ENCODE measurements at regions not wholly inside any gene's neighbourhood (a gene's known extent, or its start where the extent isn't known, plus 50 kb on each side); places are given as distances from the start of the nearest gene placed in this dataset.

DNA sequence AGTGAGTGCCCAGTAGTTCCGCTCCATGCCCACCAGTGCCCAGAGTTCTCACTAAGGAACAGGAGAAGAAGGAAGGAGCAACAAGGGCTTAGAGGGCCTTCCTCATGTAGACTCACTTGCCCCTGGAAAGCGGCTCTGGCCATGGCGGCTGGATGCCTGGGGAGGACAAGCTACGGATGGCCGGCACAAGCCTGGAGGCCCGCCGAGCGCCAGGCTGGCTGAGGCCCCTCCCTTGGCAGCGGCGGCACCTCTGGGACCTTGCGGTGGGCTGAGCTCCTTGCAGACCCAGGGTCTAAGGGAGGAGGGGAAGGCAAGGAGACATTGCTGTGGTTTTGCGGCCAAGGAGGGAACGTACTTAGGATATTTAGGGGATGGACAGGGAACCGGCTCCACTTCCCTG lies 160.1 kb downstream of the SALL1 start:
- TF ChIP-seq, protein P1, sequence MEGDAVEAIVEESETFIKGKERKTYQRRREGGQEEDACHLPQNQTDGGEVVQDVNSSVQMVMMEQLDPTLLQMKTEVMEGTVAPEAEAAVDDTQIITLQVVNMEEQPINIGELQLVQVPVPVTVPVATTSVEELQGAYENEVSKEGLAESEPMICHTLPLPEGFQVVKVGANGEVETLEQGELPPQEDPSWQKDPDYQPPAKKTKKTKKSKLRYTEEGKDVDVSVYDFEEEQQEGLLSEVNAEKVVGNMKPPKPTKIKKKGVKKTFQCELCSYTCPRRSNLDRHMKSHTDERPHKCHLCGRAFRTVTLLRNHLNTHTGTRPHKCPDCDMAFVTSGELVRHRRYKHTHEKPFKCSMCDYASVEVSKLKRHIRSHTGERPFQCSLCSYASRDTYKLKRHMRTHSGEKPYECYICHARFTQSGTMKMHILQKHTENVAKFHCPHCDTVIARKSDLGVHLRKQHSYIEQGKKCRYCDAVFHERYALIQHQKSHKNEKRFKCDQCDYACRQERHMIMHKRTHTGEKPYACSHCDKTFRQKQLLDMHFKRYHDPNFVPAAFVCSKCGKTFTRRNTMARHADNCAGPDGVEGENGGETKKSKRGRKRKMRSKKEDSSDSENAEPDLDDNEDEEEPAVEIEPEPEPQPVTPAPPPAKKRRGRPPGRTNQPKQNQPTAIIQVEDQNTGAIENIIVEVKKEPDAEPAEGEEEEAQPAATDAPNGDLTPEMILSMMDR (conservative IDR thresholded peaks at IDR 0.05; ENCODE audit: low read depth, low read length): no peak
- no peak for DNase-seq (ENCODE audit: low read depth)
- no peak overlapping the region for H3K4me3 ChIP-seq (ENCODE audit: low read depth, low read length)

DNA sequence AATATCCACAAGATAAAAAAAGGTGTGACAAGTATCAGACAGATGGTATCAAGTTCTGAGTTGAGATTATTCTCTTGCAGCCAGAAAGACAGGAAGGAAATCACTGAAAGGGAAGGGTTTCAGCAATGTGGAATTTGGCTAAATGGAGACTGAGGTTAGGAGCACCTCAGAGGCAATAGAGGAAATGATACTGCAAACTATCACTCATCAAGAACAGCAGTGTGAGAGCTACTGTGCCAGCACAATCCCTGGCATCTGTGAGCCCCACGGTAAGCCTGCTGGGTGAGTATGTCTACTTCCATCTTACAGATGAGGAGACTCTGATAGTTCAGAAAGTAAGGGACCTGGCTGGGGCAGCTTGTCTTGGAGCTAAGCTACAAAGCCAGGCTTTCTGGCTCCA lies 162.0 kb downstream of the SALL1 start:
- DNase-seq (ENCODE audit: low read depth): no peak
- TF ChIP-seq, protein P1 (conservative IDR thresholded peaks at IDR 0.05; ENCODE audit: low read depth, low read length): no peak
- no peak overlapping the region for H3K4me3 ChIP-seq (ENCODE audit: low read depth, low read length)

DNA sequence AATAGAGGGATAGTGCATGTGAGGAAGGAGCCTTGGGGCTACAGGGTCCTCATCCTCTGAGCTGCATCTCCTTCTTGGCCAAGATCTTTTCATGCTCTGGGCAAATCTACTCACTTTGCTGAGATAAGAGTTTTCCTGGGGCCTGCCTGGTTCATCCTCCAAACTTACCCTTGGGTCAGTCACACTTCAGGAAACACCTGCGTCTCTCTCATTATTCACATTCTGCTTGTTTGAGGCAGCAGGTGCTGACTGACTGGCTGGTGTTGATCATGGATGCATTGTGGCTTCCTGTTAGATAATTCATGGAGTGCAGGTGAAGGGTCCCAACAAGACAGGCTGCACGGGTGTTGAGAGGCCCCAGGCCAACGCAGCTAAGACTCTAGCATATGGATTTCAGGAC lies 162.6 kb downstream of the SALL1 start:
- TF ChIP-seq, protein P1 (conservative IDR thresholded peaks at IDR 0.05; ENCODE audit: low read depth, low read length): no peak
- no peak for DNase-seq (ENCODE audit: low read depth)
- H3K4me3 ChIP-seq (ENCODE audit: low read depth, low read length): no peak overlapping the region

DNA sequence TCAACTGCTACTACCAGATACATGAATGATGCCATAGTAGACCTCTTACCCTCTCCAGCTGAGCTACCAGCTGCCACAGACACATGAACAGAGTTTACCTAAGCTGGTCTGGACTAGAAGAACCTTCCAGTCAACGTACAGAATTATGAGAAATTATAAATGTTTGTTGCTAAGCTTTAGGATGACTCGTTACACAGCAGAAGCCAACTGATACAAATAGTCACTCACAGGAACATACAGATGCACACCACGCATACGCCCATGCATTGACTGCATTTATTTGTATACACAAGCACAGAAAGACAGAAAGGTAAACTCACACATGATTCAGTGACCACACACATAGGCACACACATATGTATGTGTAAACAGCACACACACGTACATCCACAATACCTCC lies 164.6 kb downstream of the SALL1 start:
- no peak overlapping the region for H3K4me3 ChIP-seq (ENCODE audit: low read depth, low read length)
- TF ChIP-seq, protein P1 (conservative IDR thresholded peaks at IDR 0.05; ENCODE audit: low read depth, low read length): no peak
- DNase-seq (ENCODE audit: low read depth): no peak

DNA sequence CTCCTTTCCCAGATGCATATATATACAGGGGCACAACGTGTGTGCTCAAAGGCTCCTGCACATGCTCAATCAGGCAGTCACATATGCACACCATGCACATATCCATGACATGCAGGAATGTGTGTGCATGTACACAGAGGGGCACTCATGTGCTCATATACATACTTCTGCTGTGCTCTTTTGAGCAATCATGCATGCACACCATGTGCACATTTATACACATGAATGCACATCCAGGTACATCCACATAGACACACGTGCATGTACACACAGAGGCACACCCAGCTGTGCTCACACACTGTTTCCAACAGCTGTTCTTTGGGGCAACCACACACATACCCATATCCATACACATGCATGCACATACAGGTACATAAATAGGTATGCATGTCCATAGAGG lies 165.3 kb downstream of the SALL1 start:
- no peak for DNase-seq (ENCODE audit: low read depth)
- TF ChIP-seq, protein P1 (conservative IDR thresholded peaks at IDR 0.05; ENCODE audit: low read depth, low read length): no peak
- no peak overlapping the region for H3K4me3 ChIP-seq (ENCODE audit: low read depth, low read length)

DNA sequence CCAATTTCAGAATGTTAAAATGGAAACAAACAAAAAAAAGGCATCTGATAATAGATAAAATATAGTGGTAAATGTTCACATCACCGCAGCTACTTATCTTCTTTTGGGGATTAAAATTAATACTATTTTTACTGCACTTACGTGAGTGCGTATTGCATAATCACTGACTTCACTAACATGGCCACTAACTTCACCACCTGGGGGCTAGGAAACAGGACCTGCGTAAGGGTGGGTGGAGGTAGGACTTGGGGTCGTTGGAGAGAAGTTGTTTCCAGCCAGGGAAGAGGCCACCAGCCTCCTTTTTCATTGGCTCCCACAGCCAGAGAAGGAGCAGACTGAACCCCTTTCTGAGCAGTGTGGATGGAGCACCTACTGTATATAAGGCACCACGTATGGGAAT lies 166.4 kb downstream of the SALL1 start:
- H3K4me3 ChIP-seq (ENCODE audit: low read depth, low read length): no peak overlapping the region
- no peak for DNase-seq (ENCODE audit: low read depth)
- TF ChIP-seq, protein P1 (conservative IDR thresholded peaks at IDR 0.05; ENCODE audit: low read depth, low read length): no peak

DNA sequence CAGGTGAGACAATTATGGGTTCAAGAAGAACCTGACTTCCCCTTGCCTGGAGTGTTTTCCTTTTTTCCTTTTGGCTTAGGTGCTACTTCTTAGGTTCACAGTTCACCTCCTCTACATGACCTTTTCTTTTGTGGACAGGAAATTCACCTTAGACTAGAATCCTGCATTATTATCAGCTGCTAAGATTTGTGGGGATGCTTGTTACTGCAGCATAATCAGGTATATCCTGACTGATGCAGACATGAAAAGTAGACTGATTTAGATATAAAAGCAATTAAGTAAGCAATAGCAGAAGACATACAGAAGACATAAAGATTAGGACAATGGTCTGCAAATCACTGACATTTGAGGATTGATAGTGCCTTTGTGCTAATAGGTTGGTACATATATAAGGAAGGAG lies 168.3 kb downstream of the SALL1 start:
- no peak overlapping the region for H3K4me3 ChIP-seq (ENCODE audit: low read depth, low read length)
- DNase-seq (ENCODE audit: low read depth): no peak
- TF ChIP-seq, protein P1 (conservative IDR thresholded peaks at IDR 0.05; ENCODE audit: low read depth, low read length): no peak

Measured in epithelial cell of proximal tubule (primary cell).